HG03139 (cell line): ENCODE measurements at regions not wholly inside any gene's neighbourhood (a gene's known extent, or its start where the extent isn't known, plus 50 kb on each side); places are given as distances from the start of the nearest gene placed in this dataset.

Experiments used
- ATAC-seq: cut with Tn5 transposase; IDR thresholded peaks from one replicate; pipeline ENCODE4 v1.9.1; 2021; ENCODE audit not compliant: unreplicated experiment

GRCh38 chr1:222910699-222911098 lies 95.9 kb downstream of the DISP1 start:
- no peak for ATAC-seq

- ATAC-seq: no peak
Measured at GRCh38 chr1:222911866-222912265, 97.0 kb downstream of the DISP1 start.

GRCh38 chr1:222912730-222913129 lies 97.9 kb downstream of the DISP1 start:
- ATAC-seq: no peak

- ATAC-seq: no peak
Measured at GRCh38 chr1:222914861-222915632, 100.2 kb downstream of the DISP1 start.

- no peak for ATAC-seq
Measured at GRCh38 chr1:222916100-222916499, 101.3 kb downstream of the DISP1 start.

GRCh38 chr1:222918801-222919477 lies 104.1 kb downstream of the DISP1 start:
- ATAC-seq: no peak

GRCh38 chr1:222919478-222919865 lies 104.6 kb downstream of the DISP1 start:
- no peak for ATAC-seq

GRCh38 chr1:222920169-222920568 lies 105.3 kb downstream of the DISP1 start:
- ATAC-seq: no peak

GRCh38 chr1:222921945-222922344 lies 107.1 kb downstream of the DISP1 start:
- no peak for ATAC-seq

- no peak for ATAC-seq
Measured at GRCh38 chr1:222923506-222923905, 108.7 kb downstream of the DISP1 start.

GRCh38 chr1:222924136-222924706 lies 109.4 kb downstream of the DISP1 start:
- ATAC-seq: no peak

GRCh38 chr1:222926566-222926965 lies 111.7 kb downstream of the DISP1 start:
- ATAC-seq: no peak

GRCh38 chr1:222927031-222927430 lies 112.2 kb downstream of the DISP1 start:
- no peak for ATAC-seq

GRCh38 chr1:222928212-222928611 lies 113.4 kb downstream of the DISP1 start:
- no peak for ATAC-seq

GRCh38 chr1:222930070-222930469 lies 115.2 kb downstream of the DISP1 start:
- no peak for ATAC-seq

GRCh38 chr1:222931023-222931422 lies 116.2 kb downstream of the DISP1 start:
- no peak for ATAC-seq

- no peak for ATAC-seq
Measured at GRCh38 chr1:222933273-222933672, 118.4 kb downstream of the DISP1 start.

GRCh38 chr1:222935239-222935900 lies 120.5 kb downstream of the DISP1 start:
- ATAC-seq: no peak

- ATAC-seq: no peak
Measured at GRCh38 chr1:222936042-222936441, 121.2 kb downstream of the DISP1 start.

GRCh38 chr1:222938986-222939385 lies 124.1 kb downstream of the DISP1 start:
- ATAC-seq: no peak

- no peak for ATAC-seq
Measured at GRCh38 chr1:222940095-222940494, 125.3 kb downstream of the DISP1 start.

- ATAC-seq: no peak
Measured at GRCh38 chr1:222940906-222941305, 126.1 kb downstream of the DISP1 start.
